T-cell (primary cell): ENCODE measurements at regions not wholly inside any gene's neighbourhood (a gene's known extent, or its start where the extent isn't known, plus 50 kb on each side); places are given as distances from the start of the nearest gene placed in this dataset.

Experiments used
- ATAC-seq, 4 experiments: fragments of 200-7000 bp in 3 of 4; fragments of 150-1000 bp in 1 of 4; cut with Tn5 transposase; replicated peaks in 1 of 4; 1 replicate in 3 of 4; 2 replicates in 1 of 4; pipeline ENCODE4 v1.10.0; 2021; ENCODE audit warnings: moderate library complexity in 3 of 4, mild to moderate bottlenecking in 2 of 4, moderate number of reproducible peaks in 1 of 4
- CTCF ChIA-PET, 2 donors: fragments of 300-600 bp; sonication (Branson Sonifier 250); formaldehyde crosslinking; loops; one replicate each; lab custom pipeline; 2022; ENCODE audit warnings: antibody characterized with exemption in 2 of 2; lab: Charles Lee
- POLR2A ChIA-PET, 2 donors: fragments of 300-600 bp; sonication (Branson Sonifier 250); formaldehyde crosslinking; loops; one replicate each; lab custom pipeline; 2022; ENCODE audit warnings: antibody characterized with exemption in 2 of 2; lab: Charles Lee
- DNase-seq, 35 experiments: peaks; one replicate each; pipeline versions ENCODE4 v3.0.0 to v3.0.0-alpha.2; 2013 to 2023
- H3K27ac ChIP-seq: one replicate; pipeline ENCODE4 v1.5.1; 2013; ENCODE audit warnings: low read length
- H3K27me3 ChIP-seq, 2 experiments: replicated peaks in 1 of 2; 1 replicate in 1 of 2; 2 replicates in 1 of 2; pipeline versions ENCODE4 v1.6.1 to v1.7.0; 2013; ENCODE audit warnings: low read length in 1 of 2, mixed read lengths in 1 of 2; ENCODE audit not compliant: control insufficient read depth in 2 of 2, insufficient read depth in 2 of 2; ENCODE audit errors: extremely low read depth in 1 of 2
- H3K36me3 ChIP-seq, 2 donors: 1 replicate in 1 of 2; 2 replicates in 1 of 2; pipeline versions ENCODE4 v1.6.1 to v1.7.0; 2013; ENCODE audit warnings: low read length in 1 of 2; ENCODE audit not compliant: control insufficient read depth in 2 of 2, insufficient read depth in 1 of 2; ENCODE audit errors: extremely low read depth in 1 of 2
- H3K4me1 ChIP-seq, 2 experiments: 1 replicate in 1 of 2; 2 replicates in 1 of 2; pipeline versions ENCODE4 v1.6.1 to v1.7.0; 2013; ENCODE audit warnings: low read length in 2 of 2, mixed read lengths in 1 of 2; ENCODE audit not compliant: insufficient read depth in 2 of 2, control insufficient read depth in 1 of 2; ENCODE audit errors: extremely low read depth in 1 of 2
- H3K4me3 ChIP-seq, 2 donors: 1 replicate in 1 of 2; 2 replicates in 1 of 2; pipeline versions ENCODE4 v1.5.1 to v1.7.0; 2013; ENCODE audit warnings: mild to moderate bottlenecking in 2 of 2, low read length in 1 of 2, moderate library complexity in 1 of 2; ENCODE audit not compliant: control insufficient read depth in 1 of 2; ENCODE audit errors: extremely low read depth in 1 of 2
- H3K9me3 ChIP-seq: 2 replicates; pipeline ENCODE4 v1.7.0; 2013
- H3K27ac Mint-ChIP-seq, 2 donors: one replicate each; pipeline ENCODE4 v1.8.0; 2020 to 2021; ENCODE audit warnings: mild to moderate bottlenecking in 2 of 2, mixed read lengths in 2 of 2
- H3K27me3 Mint-ChIP-seq, 2 donors: one replicate each; pipeline ENCODE4 v1.8.0; 2021 to 2022; ENCODE audit warnings: mixed read lengths in 2 of 2
- H3K36me3 Mint-ChIP-seq: one replicate; pipeline ENCODE4 v1.8.0; 2021; ENCODE audit warnings: mixed read lengths
- H3K4me1 Mint-ChIP-seq, 3 donors: one replicate each; pipeline ENCODE4 v1.8.0; 2020 to 2022; ENCODE audit warnings: mixed read lengths in 3 of 3, mild to moderate bottlenecking in 1 of 3
- H3K4me3 Mint-ChIP-seq, 3 donors: one replicate each; pipeline ENCODE4 v1.8.0; 2020 to 2022; ENCODE audit warnings: mild to moderate bottlenecking in 3 of 3, mixed read lengths in 3 of 3, moderate library complexity in 3 of 3
- H3K9me3 Mint-ChIP-seq, 3 donors: one replicate each; pipeline ENCODE4 v1.8.0; 2020 to 2022; ENCODE audit warnings: mixed read lengths in 3 of 3
- WGBS: methylation state at CpG from one replicate; pipeline ENCODE4 v1.1.5; 2013; ENCODE audit warnings: missing lambda C conversion rate; ENCODE audit not compliant: insufficient coverage; 5-methylcytosine and 5-hydroxymethylcytosine counted together

GRCh38 chr3:55226696-55227095 is 260.4 kb downstream of the WNT5A start:
- Mint-ChIP-seq H3K36me3 (no peaks in the 10 kb centered on the region), H3K27me3 (no peaks in the 10 kb centered on the region), H3K27ac (no peak overlapping the region), H3K4me3 (no peak overlapping the region), H3K4me1 (no peaks in the 10 kb centered on the region), H3K9me3 (peaks cover under 1 to 14% (median 6%) of the 10 kb centered on the region in 3 donors)
- H3K4me1 ChIP-seq, result no peaks in the 10 kb centered on the region
- no peaks in the 10 kb centered on the region for H3K27me3 ChIP-seq
- ChIA-PET CTCF (no interaction called here), POLR2A (no interaction called here)
- ATAC-seq (no peak), DNase-seq (no peak)
- no peaks in the 10 kb centered on the region for H3K36me3 ChIP-seq
- no peak overlapping the region for H3K27ac ChIP-seq
- no peaks in the 10 kb centered on the region for H3K9me3 ChIP-seq
- no peak overlapping the region for H3K4me3 ChIP-seq
- no CpG with 5 or more reads among the region's 5 CpGs for WGBS

DNA sequence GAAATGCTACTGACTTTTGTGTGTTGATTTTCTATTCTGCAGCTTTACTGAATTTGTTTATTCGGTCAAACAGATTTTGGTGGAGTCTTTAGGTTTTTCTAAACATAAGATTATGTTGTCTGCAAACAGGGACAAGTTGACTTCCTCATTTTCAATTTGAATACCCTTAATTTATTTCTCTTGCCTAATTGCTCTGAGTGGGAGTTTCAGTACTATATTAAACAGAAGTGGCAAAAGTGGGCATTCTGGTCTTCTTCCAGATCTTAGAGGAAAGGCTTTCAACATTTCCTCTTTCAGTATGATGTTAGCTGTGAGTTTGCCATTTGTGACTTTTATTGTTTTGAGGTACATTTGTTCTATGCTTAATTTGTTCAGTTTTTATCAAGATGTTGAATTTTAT is 268.5 kb downstream of the WNT5A start:
- WGBS, result no CpG with 5 or more reads among the region's 1 CpG
- ATAC-seq (no peak), DNase-seq (no peak)
- Histone ChIP-seq H3K27ac (no peak overlapping the region), H3K9me3 (no peaks in the 10 kb centered on the region), H3K4me1 (no peaks in the 10 kb centered on the region), H3K4me3 (no peak overlapping the region), H3K27me3 (no peaks in the 10 kb centered on the region), H3K36me3 (no peaks in the 10 kb centered on the region)
- Mint-ChIP-seq H3K27ac (no peak overlapping the region), H3K27me3 (no peaks in the 10 kb centered on the region), H3K9me3 (peaks cover 17 to 29% (median 24%) of the 10 kb centered on the region in 3 donors), H3K36me3 (no peaks in the 10 kb centered on the region), H3K4me1 (no peaks in the 10 kb centered on the region), H3K4me3 (no peak overlapping the region)
- ChIA-PET POLR2A (no interaction called here), CTCF (no interaction called here)

DNA sequence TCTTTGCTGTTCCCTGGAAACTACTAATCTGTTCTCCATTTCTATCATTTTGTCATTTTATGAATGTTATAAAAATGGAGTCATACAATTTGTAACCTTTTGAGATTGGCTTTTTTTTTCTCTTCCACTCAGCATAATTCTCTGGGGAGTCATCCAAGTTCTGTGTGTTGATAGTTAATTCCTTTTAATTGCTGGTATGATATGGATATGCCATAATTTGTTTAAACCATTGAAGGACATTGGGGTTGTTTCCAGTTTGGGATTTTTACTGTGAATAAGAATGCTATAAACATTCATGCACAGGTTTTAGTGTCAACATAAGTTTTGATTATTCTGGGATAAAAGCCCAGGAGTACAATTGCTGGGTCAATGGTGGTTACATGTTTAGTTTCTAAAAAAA is 279.4 kb downstream of the WNT5A start:
- DNase-seq (no peak), ATAC-seq (no peak)
- H3K4me1 ChIP-seq, result no peaks in the 10 kb centered on the region
- H3K27ac ChIP-seq, result no peak overlapping the region
- no peaks in the 10 kb centered on the region for H3K4me1 Mint-ChIP-seq
- ChIA-PET POLR2A (no interaction called here), CTCF (no interaction called here)
- no peaks in the 10 kb centered on the region for H3K36me3 ChIP-seq
- no peaks in the 10 kb centered on the region for H3K36me3 Mint-ChIP-seq
- H3K27me3 ChIP-seq, result no peaks in the 10 kb centered on the region
- H3K9me3 Mint-ChIP-seq, result peaks cover 2 to 12% (median 12%) of the 10 kb centered on the region in 3 donors
- H3K27ac Mint-ChIP-seq, result no peak overlapping the region
- H3K4me3 Mint-ChIP-seq, result no peak overlapping the region
- H3K9me3 ChIP-seq, result no peaks in the 10 kb centered on the region
- no peak overlapping the region for H3K4me3 ChIP-seq
- no peaks in the 10 kb centered on the region for H3K27me3 Mint-ChIP-seq

GRCh38 chr3:55205990-55206389 is 278.1 kb upstream of the LRTM1 start:
- Mint-ChIP-seq H3K9me3 (peaks cover 2 to 8% (median 7%) of the 10 kb centered on the region in 3 donors), H3K27me3 (no peaks in the 10 kb centered on the region), H3K4me3 (no peak overlapping the region), H3K4me1 (no peaks in the 10 kb centered on the region), H3K36me3 (no peaks in the 10 kb centered on the region), H3K27ac (no peak overlapping the region)
- Histone ChIP-seq H3K27ac (no peak overlapping the region), H3K36me3 (no peaks in the 10 kb centered on the region), H3K9me3 (no peaks in the 10 kb centered on the region), H3K4me3 (no peak overlapping the region), H3K4me1 (no peaks in the 10 kb centered on the region), H3K27me3 (no peaks in the 10 kb centered on the region)
- POLR2A ChIA-PET, result no interaction called here
- no peak for ATAC-seq
- WGBS, result no CpG with 5 or more reads among the region's 1 CpG
- CTCF ChIA-PET, result no interaction called here
- DNase-seq, result no peak

GRCh38 chr3:55204417-55204816 is 276.6 kb upstream of the LRTM1 start:
- POLR2A ChIA-PET, result no interaction called here
- no peaks in the 10 kb centered on the region for H3K36me3 Mint-ChIP-seq
- no peaks in the 10 kb centered on the region for H3K4me1 ChIP-seq
- H3K36me3 ChIP-seq, result no peaks in the 10 kb centered on the region
- no peak overlapping the region for H3K27ac ChIP-seq
- no peaks in the 10 kb centered on the region for H3K27me3 Mint-ChIP-seq
- H3K27ac Mint-ChIP-seq, result no peak overlapping the region
- WGBS, result no CpG with 5 or more reads among the region's 1 CpG
- H3K4me1 Mint-ChIP-seq, result no peaks in the 10 kb centered on the region
- ATAC-seq (no peak), DNase-seq (no peak)
- H3K4me3 ChIP-seq, result no peak overlapping the region
- H3K4me3 Mint-ChIP-seq, result no peak overlapping the region
- CTCF ChIA-PET, result interaction anchor here in 1 of 2 donors (0.6 kb wide), 1 partner anchor 425 kb away, joined by 3 read pairs; no protein-coding TSS in a partner anchor
- no peaks in the 10 kb centered on the region for H3K9me3 ChIP-seq
- no peaks in the 10 kb centered on the region for H3K27me3 ChIP-seq
- H3K9me3 Mint-ChIP-seq, result peaks cover 0 to 7% (median 3%) of the 10 kb centered on the region in 3 donors

DNA sequence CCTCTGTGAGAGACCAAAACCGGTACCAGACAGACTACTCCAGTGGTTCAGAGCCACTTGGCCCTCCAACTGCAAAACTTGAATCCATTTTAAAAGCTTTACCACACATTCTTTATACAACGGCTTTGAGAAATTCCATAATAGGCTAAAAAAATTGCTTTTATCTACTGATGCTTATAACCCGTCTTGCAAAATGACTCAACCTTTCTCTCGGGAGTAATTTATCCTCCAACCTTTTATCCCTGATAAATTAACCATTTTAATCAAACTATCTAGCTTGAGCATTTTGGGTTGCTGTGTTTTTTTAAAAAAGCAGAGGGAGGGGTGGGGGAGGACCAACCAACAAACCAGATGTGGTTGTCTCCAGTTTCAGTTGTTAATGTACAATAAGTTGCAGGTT is 275.7 kb upstream of the LRTM1 start:
- ATAC-seq, result no peak
- no peaks in the 10 kb centered on the region for H3K36me3 ChIP-seq
- 78% methylated on average over 2 of the region's 4 CpGs for WGBS
- no peak for DNase-seq
- ChIA-PET POLR2A (interaction anchor here in 1 of 2 donors (0.7 kb wide), 1 partner anchor 25 kb away, joined by 4 read pairs; no protein-coding TSS in a partner anchor), CTCF (no interaction called here)
- H3K9me3 ChIP-seq, result no peaks in the 10 kb centered on the region
- Mint-ChIP-seq H3K27me3 (no peaks in the 10 kb centered on the region), H3K9me3 (peaks cover 0 to 10% (median 7%) of the 10 kb centered on the region in 3 donors), H3K36me3 (no peaks in the 10 kb centered on the region), H3K4me1 (no peaks in the 10 kb centered on the region), H3K27ac (no peak overlapping the region), H3K4me3 (no peak overlapping the region)
- H3K4me3 ChIP-seq, result no peak overlapping the region
- no peaks in the 10 kb centered on the region for H3K4me1 ChIP-seq
- H3K27me3 ChIP-seq, result no peaks in the 10 kb centered on the region
- H3K27ac ChIP-seq, result no peak overlapping the region

GRCh38 chr3:55203006-55203405 is 275.1 kb upstream of the LRTM1 start:
- no peaks in the 10 kb centered on the region for H3K4me1 Mint-ChIP-seq
- no peaks in the 10 kb centered on the region for H3K4me1 ChIP-seq
- H3K27ac Mint-ChIP-seq, result no peak overlapping the region
- WGBS, result 67% methylated on average over 4 of the region's 4 CpGs
- DNase-seq (no peak), ATAC-seq (no peak)
- no peaks in the 10 kb centered on the region for H3K9me3 ChIP-seq
- H3K27me3 Mint-ChIP-seq, result no peaks in the 10 kb centered on the region
- no peak overlapping the region for H3K4me3 Mint-ChIP-seq
- H3K36me3 ChIP-seq, result no peaks in the 10 kb centered on the region
- H3K9me3 Mint-ChIP-seq, result peaks cover 0 to 10% (median 7%) of the 10 kb centered on the region in 3 donors
- H3K4me3 ChIP-seq, result no peak overlapping the region
- CTCF ChIA-PET, result no interaction called here
- POLR2A ChIA-PET, result interaction anchor here in 1 of 2 donors (0.7 kb wide), 1 partner anchor 26 kb away, joined by 4 read pairs; no protein-coding TSS in a partner anchor
- H3K27ac ChIP-seq, result no peak overlapping the region
- H3K27me3 ChIP-seq, result no peaks in the 10 kb centered on the region
- no peaks in the 10 kb centered on the region for H3K36me3 Mint-ChIP-seq
